Keratinocyte (primary cell): ENCODE measurements at regions not wholly inside any gene's neighbourhood (a gene's known extent, or its start where the extent isn't known, plus 50 kb on each side); places are given as distances from the start of the nearest gene placed in this dataset.

ENCODE experiments used
- DNase-seq: peaks from one replicate; pipeline ENCODE4 v3.0.0-alpha.2; 2011; ENCODE audit warnings: low read depth, missing footprints, low spot score
- FAIRE-seq: peaks from 2 replicates; lab custom pipeline; 2011; peaks lifted over from hg19 to GRCh38; lab: Jason Lieb, UNC
- H2AFZ ChIP-seq: 2 replicates; pipeline ENCODE4 v1.6.0; 2012; ENCODE audit warnings: low read length, control low read depth, inconsistent platforms; ENCODE audit not compliant: control insufficient read depth
- H3K27ac ChIP-seq: 2 replicates; pipeline ENCODE4 v1.5.1; 2011; ENCODE audit warnings: low read length; ENCODE audit not compliant: control insufficient read depth, insufficient read depth
- H3K27me3 ChIP-seq: 3 replicates; pipeline ENCODE4 v1.6.0; 2011; ENCODE audit warnings: low read length; ENCODE audit not compliant: control insufficient read depth, insufficient read depth; ENCODE audit errors: extremely low read depth
- H3K36me3 ChIP-seq, 2 experiments: 2 replicates in 1 of 2; 3 replicates in 1 of 2; pipeline ENCODE4 v1.5.1; 2011; ENCODE audit warnings: low read length in 2 of 2, mild to moderate bottlenecking in 1 of 2; ENCODE audit not compliant: control insufficient read depth in 2 of 2, insufficient read depth in 2 of 2; ENCODE audit errors: extremely low read depth in 1 of 2
- H3K4me1 ChIP-seq: 3 replicates; pipeline ENCODE4 v1.5.1; 2011; ENCODE audit warnings: low read length; ENCODE audit not compliant: control insufficient read depth, insufficient read depth; ENCODE audit errors: extremely low read depth
- H3K4me2 ChIP-seq: 3 replicates; pipeline ENCODE4 v1.6.0; 2011; ENCODE audit warnings: low read depth, low read length; ENCODE audit not compliant: control insufficient read depth, insufficient read depth; ENCODE audit errors: extremely low read depth
- H3K4me3 ChIP-seq, 3 experiments: fragments of 200-600 bp in 1 of 3; sonication (generic) in 1 of 3; 2 replicates in 2 of 3; 3 replicates in 1 of 3; pipeline ENCODE4 v1.5.1; 2011 to 2016; ENCODE audit warnings: low read length in 3 of 3, mild to moderate bottlenecking in 3 of 3, control low read depth in 2 of 3, inconsistent platforms in 1 of 3, low read depth in 1 of 3, mixed read lengths in 1 of 3, mixed run types in 1 of 3, moderate library complexity in 1 of 3; ENCODE audit not compliant: control insufficient read depth in 2 of 3, insufficient read depth in 2 of 3; ENCODE audit errors: extremely low read depth in 1 of 3
- H3K79me2 ChIP-seq: 2 replicates; pipeline ENCODE4 v1.6.0; 2012; ENCODE audit warnings: low read length; ENCODE audit not compliant: control insufficient read depth, insufficient read depth
- H3K9ac ChIP-seq: 3 replicates; pipeline ENCODE4 v1.6.0; 2011; ENCODE audit warnings: low read length; ENCODE audit not compliant: control insufficient read depth, insufficient read depth; ENCODE audit errors: extremely low read depth
- H3K9me1 ChIP-seq: 3 replicates; pipeline ENCODE4 v1.6.0; 2011; ENCODE audit warnings: low read length; ENCODE audit not compliant: control insufficient read depth, insufficient read depth; ENCODE audit errors: extremely low read depth
- H3K9me3 ChIP-seq: 2 replicates; pipeline ENCODE4 v1.5.1; 2012; ENCODE audit warnings: low read depth, low read length; ENCODE audit not compliant: control insufficient read depth
- H4K20me1 ChIP-seq: 3 replicates; pipeline ENCODE4 v1.6.0; 2011; ENCODE audit warnings: low read length; ENCODE audit not compliant: control insufficient read depth, insufficient read depth; ENCODE audit errors: extremely low read depth
- EZH2 ChIP-seq: IDR thresholded peaks from one replicate; pipeline ENCODE4 v1.6.1; 2012; ENCODE audit warnings: inconsistent platforms, mild to moderate bottlenecking, low read length, moderate library complexity
- dilution Hi-C: fragments of 300-500 bp; cut with MboI; formaldehyde crosslinking; loops from one replicate; pipeline ENCODE4 v1.7.0; 2020; ENCODE audit warnings: low sequenced_read_pairs; ENCODE audit not compliant: extremely low pct_ligation_motif_present
- TF ChIP-seq, protein P1 (sequence below), 3 experiments: IDR thresholded peaks in 1 of 3; conservative IDR thresholded peaks in 1 of 3; optimal IDR thresholded peaks in 1 of 3; 2 replicates in 2 of 3; 3 replicates in 1 of 3; pipeline versions ENCODE3 to v1.5.1; 2011; ENCODE audit warnings: low read length in 3 of 3, mild to moderate bottlenecking in 3 of 3, moderate library complexity in 2 of 3, control low read depth in 1 of 3, inconsistent platforms in 1 of 3; ENCODE audit not compliant: insufficient read depth in 2 of 3; ENCODE audit errors: extremely low read depth in 1 of 3

DNA sequence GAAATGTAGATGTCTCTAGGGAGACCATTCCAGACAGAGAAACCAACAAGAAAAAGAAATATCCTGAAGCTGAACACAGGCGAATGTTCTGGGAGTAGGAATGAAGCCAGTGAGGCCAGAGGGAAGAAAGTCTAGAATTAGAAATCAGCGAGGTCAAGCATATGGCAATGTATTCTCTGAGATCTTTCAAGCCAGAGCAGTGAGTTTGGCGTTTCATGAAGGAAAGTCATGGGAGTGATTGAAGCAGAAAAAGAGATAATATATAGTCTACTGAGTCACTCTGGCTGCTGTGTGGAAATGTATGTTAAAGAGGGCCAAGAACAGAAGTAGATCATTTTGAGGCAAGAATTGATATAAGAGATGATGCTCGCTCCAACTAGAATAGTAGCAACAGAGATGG lies 576.0 kb downstream of the PCDH17 start:
- dilution Hi-C loops = no loop called here
- Histone ChIP-seq H3K27me3 (no peaks in the 10 kb centered on the region), H3K4me2 (no peak overlapping the region), H3K4me3 (no peak overlapping the region), H3K9me1 (no peaks in the 10 kb centered on the region), H2AFZ (no peak overlapping the region), H3K27ac (no peak overlapping the region), H3K9me3 (peaks cover 3% of the 10 kb centered on the region), H3K9ac (no peak overlapping the region), H3K79me2 (no peaks in the 10 kb centered on the region), H4K20me1 (no peaks in the 10 kb centered on the region), H3K36me3 (no peaks in the 10 kb centered on the region), H3K4me1 (no peaks in the 10 kb centered on the region)
- FAIRE-seq (no peak), DNase-seq (no peak)
- TF ChIP-seq, protein P1, sequence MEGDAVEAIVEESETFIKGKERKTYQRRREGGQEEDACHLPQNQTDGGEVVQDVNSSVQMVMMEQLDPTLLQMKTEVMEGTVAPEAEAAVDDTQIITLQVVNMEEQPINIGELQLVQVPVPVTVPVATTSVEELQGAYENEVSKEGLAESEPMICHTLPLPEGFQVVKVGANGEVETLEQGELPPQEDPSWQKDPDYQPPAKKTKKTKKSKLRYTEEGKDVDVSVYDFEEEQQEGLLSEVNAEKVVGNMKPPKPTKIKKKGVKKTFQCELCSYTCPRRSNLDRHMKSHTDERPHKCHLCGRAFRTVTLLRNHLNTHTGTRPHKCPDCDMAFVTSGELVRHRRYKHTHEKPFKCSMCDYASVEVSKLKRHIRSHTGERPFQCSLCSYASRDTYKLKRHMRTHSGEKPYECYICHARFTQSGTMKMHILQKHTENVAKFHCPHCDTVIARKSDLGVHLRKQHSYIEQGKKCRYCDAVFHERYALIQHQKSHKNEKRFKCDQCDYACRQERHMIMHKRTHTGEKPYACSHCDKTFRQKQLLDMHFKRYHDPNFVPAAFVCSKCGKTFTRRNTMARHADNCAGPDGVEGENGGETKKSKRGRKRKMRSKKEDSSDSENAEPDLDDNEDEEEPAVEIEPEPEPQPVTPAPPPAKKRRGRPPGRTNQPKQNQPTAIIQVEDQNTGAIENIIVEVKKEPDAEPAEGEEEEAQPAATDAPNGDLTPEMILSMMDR (optimal IDR thresholded peaks at IDR 0.05 in 1 of 3, IDR thresholded peaks at IDR 0.05 in 1 of 3, conservative IDR thresholded peaks at IDR 0.05 in 1 of 3; ENCODE audit: extremely low read depth in 1 of 3, insufficient read depth in 2 of 3, low read length in 3 of 3) = no peak
- TF ChIP-seq EZH2 = no peak

GRCh38 chr13:58235454-58235853 lies 603.9 kb downstream of the PCDH17 start:
- FAIRE-seq (no peak), DNase-seq (no peak)
- Histone ChIP-seq H3K79me2 (no peaks in the 10 kb centered on the region), H3K27me3 (no peaks in the 10 kb centered on the region), H3K4me3 (no peak overlapping the region), H3K27ac (no peak overlapping the region), H2AFZ (no peak overlapping the region), H3K9me1 (no peaks in the 10 kb centered on the region), H4K20me1 (no peaks in the 10 kb centered on the region), H3K9ac (no peak overlapping the region), H3K4me1 (no peaks in the 10 kb centered on the region), H3K36me3 (no peaks in the 10 kb centered on the region), H3K4me2 (no peak overlapping the region), H3K9me3 (peaks cover 7% of the 10 kb centered on the region)
- no peak for TF ChIP-seq EZH2
- TF ChIP-seq, protein P1 (optimal IDR thresholded peaks at IDR 0.05 in 1 of 3, IDR thresholded peaks at IDR 0.05 in 1 of 3, conservative IDR thresholded peaks at IDR 0.05 in 1 of 3; ENCODE audit: extremely low read depth in 1 of 3, insufficient read depth in 2 of 3, low read length in 3 of 3) = no peak
- dilution Hi-C loops = no loop called here
